IMR-90 (cell line): ENCODE measurements at regions not wholly inside any gene's neighbourhood (a gene's known extent, or its start where the extent isn't known, plus 50 kb on each side); places are given as distances from the start of the nearest gene placed in this dataset.
"Not testable (repeated sequence)": the region's sequence is repeated elsewhere in the genome, so short reads cannot be mapped to it uniquely, and the experiment has no call there.

Experiments
- ATAC-seq: fragments of 200-7000 bp; cut with Tn5 transposase; 2 replicates; pipeline ENCODE4 v1.9.1; 2020; ENCODE audit warnings: low read depth, mild to moderate bottlenecking, moderate library complexity
- BruUV-seq: library from RNA; stranded (reverse); fragments of 400-500 nt; replicated peaks from 2 replicates; lab custom pipeline; 2021; lab: Mats Ljungman, UMichigan
- CTCF ChIA-PET: fragments of 300-600 bp; formaldehyde crosslinking; extraction: SDS; loops from one replicate; lab custom pipeline; 2021; ENCODE audit warnings: antibody characterized with exemption; lab: Yijun Ruan, JAX
- POLR2A ChIA-PET: fragments of 300-600 bp; sonication (Branson Sonifier 250); formaldehyde crosslinking; loops from one replicate; lab custom pipeline; 2022; ENCODE audit warnings: antibody characterized with exemption; ENCODE audit not compliant: unreplicated experiment; lab: Charles Lee
- DNase-seq: peaks from one replicate; pipeline ENCODE4 v3.0.0; 2013
- H2AFZ ChIP-seq: replicated peaks from 2 replicates; pipeline ENCODE3; 2013; ENCODE audit warnings: low read length, mild to moderate bottlenecking; ENCODE audit not compliant: poor library complexity
- H2AK5ac ChIP-seq: 2 replicates; pipeline ENCODE4 v1.6.1; 2013; ENCODE audit warnings: low read depth, low read length, inconsistent platforms
- H2AK9ac ChIP-seq: replicated peaks from 2 replicates; pipeline ENCODE3; 2013; ENCODE audit warnings: mild to moderate bottlenecking, low read depth, low read length, moderate library complexity; ENCODE audit not compliant: poor library complexity
- H2BK120ac ChIP-seq: 2 replicates; pipeline ENCODE4 v1.6.1; 2013; ENCODE audit warnings: low read depth, low read length, inconsistent platforms
- H2BK15ac ChIP-seq: 3 replicates; pipeline ENCODE4 v1.6.1; 2013; ENCODE audit warnings: low read depth, low read length, inconsistent platforms
- H2BK20ac ChIP-seq: 2 replicates; pipeline ENCODE4 v1.6.1; 2013; ENCODE audit warnings: low read depth, mild to moderate bottlenecking, inconsistent platforms, low read length, moderate library complexity
- H2BK5ac ChIP-seq: 2 replicates; pipeline ENCODE4 v1.6.1; 2013; ENCODE audit warnings: mild to moderate bottlenecking, low read depth, low read length, inconsistent platforms; ENCODE audit not compliant: poor library complexity, severe bottlenecking
- H3K14ac ChIP-seq: replicated peaks from 2 replicates; pipeline ENCODE4 v1.6.1; 2013; ENCODE audit warnings: low read depth, low read length, inconsistent platforms
- H3K18ac ChIP-seq: 2 replicates; pipeline ENCODE4 v1.6.1; 2013; ENCODE audit warnings: low read depth, low read length, control low read depth
- H3K23ac ChIP-seq: 2 replicates; pipeline ENCODE4 v1.6.1; 2013; ENCODE audit warnings: low read depth, low read length, inconsistent platforms
- H3K27ac ChIP-seq: 2 replicates; pipeline ENCODE4 v1.5.1; 2013; ENCODE audit warnings: mild to moderate bottlenecking, control low read depth, low read length; ENCODE audit not compliant: insufficient read depth
- H3K27me3 ChIP-seq: 2 replicates; pipeline ENCODE4 v1.6.1; 2013; ENCODE audit warnings: low read length; ENCODE audit not compliant: control insufficient read depth, insufficient read depth
- H3K36me3 ChIP-seq: 2 replicates; pipeline ENCODE4 v1.6.1; 2013; ENCODE audit warnings: low read length, mixed read lengths; ENCODE audit not compliant: control insufficient read depth, insufficient read depth
- H3K4ac ChIP-seq: 2 replicates; pipeline ENCODE4 v1.6.1; 2013; ENCODE audit warnings: low read depth, low read length, inconsistent platforms
- H3K4me1 ChIP-seq: 2 replicates; pipeline ENCODE4 v1.6.1; 2013; ENCODE audit warnings: low read length, mixed read lengths; ENCODE audit not compliant: control insufficient read depth, insufficient read depth
- H3K4me2 ChIP-seq: 2 replicates; pipeline ENCODE4 v1.6.1; 2013; ENCODE audit warnings: low read depth, mild to moderate bottlenecking, control low read depth, low read length, moderate library complexity
- H3K4me3 ChIP-seq: 2 replicates; pipeline ENCODE4 v1.5.1; 2013; ENCODE audit warnings: low read depth, mild to moderate bottlenecking, control low read depth, low read length, moderate library complexity; ENCODE audit not compliant: insufficient read depth
- H3K56ac ChIP-seq: 2 replicates; pipeline ENCODE4 v1.6.1; 2013; ENCODE audit warnings: low read length, inconsistent platforms; ENCODE audit not compliant: insufficient read depth; ENCODE audit errors: extremely low read depth
- H3K79me1 ChIP-seq, 2 experiments: 2 replicates each; pipeline ENCODE4 v1.6.1; 2013; ENCODE audit warnings: low read length in 2 of 2, inconsistent platforms in 1 of 2, low read depth in 1 of 2
- H3K9ac ChIP-seq: 2 replicates; pipeline ENCODE4 v1.6.1; 2013; ENCODE audit warnings: low read depth, low read length, control low read depth
- H3K9me1 ChIP-seq: 2 replicates; pipeline ENCODE4 v1.6.1; 2013; ENCODE audit warnings: low read length, inconsistent platforms; ENCODE audit not compliant: insufficient read depth
- H3K9me3 ChIP-seq: 2 replicates; pipeline ENCODE4 v1.6.1; 2013; ENCODE audit warnings: low read length; ENCODE audit not compliant: control insufficient read depth, insufficient read depth
- H4K20me1 ChIP-seq: 2 replicates; pipeline ENCODE4 v1.6.1; 2013; ENCODE audit warnings: low read length, inconsistent platforms; ENCODE audit not compliant: insufficient read depth
- H4K5ac ChIP-seq: 2 replicates; pipeline ENCODE4 v1.6.1; 2013; ENCODE audit warnings: mild to moderate bottlenecking, low read depth, low read length, control low read depth
- H4K8ac ChIP-seq, 2 experiments: 2 replicates each; pipeline ENCODE4 v1.6.1; 2013; ENCODE audit warnings: low read depth in 2 of 2, low read length in 2 of 2, control low read depth in 1 of 2, inconsistent platforms in 1 of 2
- H4K91ac ChIP-seq: 2 replicates; pipeline ENCODE4 v1.6.1; 2013; ENCODE audit warnings: low read depth, low read length, inconsistent platforms; ENCODE audit not compliant: insufficient read depth
- WGBS, 2 experiments: methylation state at CpG; one replicate each; pipeline versions ENCODE4 v1.1.5 to v1.1.7; 2013; ENCODE audit warnings: missing lambda C conversion rate in 2 of 2; ENCODE audit not compliant: insufficient read length in 1 of 2; ENCODE audit errors: extremely low coverage in 2 of 2; 5-methylcytosine and 5-hydroxymethylcytosine counted together
- dilution Hi-C: fragments of 300-500 bp; cut with HindIII; formaldehyde crosslinking; loops from one replicate; pipeline ENCODE4 v1.14.3; 2018; ENCODE audit warnings: low sequenced_read_pairs; ENCODE audit not compliant: unreplicated experiment
- in situ Hi-C: fragments of 300-500 bp; cut with MboI; formaldehyde crosslinking; loops from 3 replicates; pipeline ENCODE4 v1.14.3; 2019; ENCODE audit warnings: low sequenced_read_pairs, inconsistent platforms, mixed read lengths
- intact Hi-C: fragments of 100-400 bp; cut with micrococcal nuclease; formaldehyde crosslinking; loops from 2 replicates; pipeline ENCODE4 v1.10.0; 2022

DNA sequence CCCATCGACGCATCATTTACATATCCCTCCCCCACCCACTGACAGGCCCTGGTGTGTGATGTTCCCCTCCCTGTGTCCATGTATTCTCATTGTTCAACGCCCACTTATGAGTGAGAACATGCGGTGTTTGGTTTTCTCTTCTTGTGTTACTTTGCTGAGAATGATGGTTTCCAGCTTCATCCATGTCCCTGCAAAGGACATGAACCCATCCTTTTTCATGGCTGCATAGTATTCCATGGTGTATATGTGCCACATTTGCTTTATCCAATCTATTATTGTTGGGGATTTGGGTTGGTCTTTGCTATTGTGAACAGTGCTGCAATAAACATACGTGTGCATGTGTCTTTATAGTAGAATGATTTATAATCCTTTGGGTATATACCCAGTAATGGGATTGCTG, 243.3 kb downstream of the TTC6 start:
- POLR2A ChIA-PET: not testable (repeated sequence)

More for the DNA sequence above, 243.3 kb downstream of the TTC6 start:
- intact Hi-C loops, H3K56ac ChIP-seq, H2AK5ac ChIP-seq, H3K36me3 ChIP-seq, H2AFZ ChIP-seq, CTCF ChIA-PET, H3K18ac ChIP-seq, H3K9me1 ChIP-seq, H2BK120ac ChIP-seq, dilution Hi-C loops, H4K20me1 ChIP-seq, BruUV-seq, H3K14ac ChIP-seq, H2BK20ac ChIP-seq, H2BK15ac ChIP-seq, H3K9ac ChIP-seq, H3K4me3 ChIP-seq, H3K4ac ChIP-seq, H3K27ac ChIP-seq, H2AK9ac ChIP-seq, H4K91ac ChIP-seq, H3K23ac ChIP-seq, H3K79me1 ChIP-seq, H3K9me3 ChIP-seq, in situ Hi-C loops, H2BK5ac ChIP-seq, ATAC-seq, H3K27me3 ChIP-seq, DNase-seq, H3K4me2 ChIP-seq, H4K8ac ChIP-seq, H3K4me1 ChIP-seq, H4K5ac ChIP-seq: not testable (repeated sequence)
- WGBS, 2 experiments: no CpG with 5 or more reads among the region's 5 CpGs
